ENCODE measurements at regions not wholly inside any gene's neighbourhood (a gene's known extent, or its start where the extent isn't known, plus 50 kb on each side); places are given as distances from the start of the nearest gene placed in this dataset.

DNA sequence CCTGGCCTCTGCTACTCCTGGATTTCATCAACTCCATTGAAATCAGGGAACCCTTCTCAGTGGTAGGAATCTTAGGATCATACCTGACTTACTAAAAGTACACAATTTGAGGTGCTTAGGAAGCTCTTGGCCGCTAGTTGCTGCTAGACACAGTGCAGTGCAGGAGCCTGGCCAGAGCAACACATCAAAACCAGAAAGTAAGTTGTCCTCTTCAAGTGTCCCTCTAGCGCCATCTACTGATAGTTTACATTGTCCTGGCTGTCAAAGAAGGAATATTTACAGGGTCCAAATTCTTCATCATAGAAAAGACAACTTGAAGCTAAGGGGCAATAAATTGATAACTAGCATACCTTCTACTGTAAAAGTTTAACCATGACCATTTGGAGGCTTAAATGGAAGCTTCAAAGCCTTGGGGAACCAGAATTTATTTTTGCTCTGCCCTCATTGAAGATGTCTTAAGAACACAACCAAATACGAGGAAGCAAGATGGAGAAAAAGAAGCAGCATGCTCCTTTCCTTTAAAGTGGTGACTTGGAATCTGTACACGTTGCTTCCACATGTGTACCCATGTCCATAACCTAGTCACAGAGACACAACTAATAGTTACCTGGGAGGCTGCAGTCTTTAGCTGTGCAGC, 889.1 kb upstream of the GCFC2 start:
- Histone ChIP-seq H4K20me1 (ENCODE audit: insufficient read depth, low read length) (no peaks in the 10 kb centered on the region), H3K4me2 (ENCODE audit: insufficient read depth, low read length) (no peak overlapping the region), H3K9me3 (ENCODE audit: insufficient read depth, low read length, severe bottlenecking) (no peaks in the 10 kb centered on the region), H3K79me2 (ENCODE audit: insufficient read depth, low read length) (no peaks in the 10 kb centered on the region), H3K27me3 (ENCODE audit: insufficient read depth, low read length, poor library complexity) (no peaks in the 10 kb centered on the region), H3K27ac (ENCODE audit: low read length) (no peak overlapping the region), H3K9ac (ENCODE audit: low read depth, low read length) (no peak overlapping the region), H3K4me3 (ENCODE audit: low read depth in 1 of 2, low read length in 2 of 2) (no peak overlapping the region), H2AFZ (ENCODE audit: low read depth, low read length) (no peak overlapping the region), H3K4me1 (ENCODE audit: insufficient read depth, low read length) (no peaks in the 10 kb centered on the region), H3K36me3 (ENCODE audit: insufficient read depth, low read length) (no peaks in the 10 kb centered on the region)
- TF ChIP-seq EZH2 (IDR thresholded peaks at IDR 0.05; ENCODE audit: borderline replicate concordance, low read depth, low read length, severe bottlenecking) = no peak
- TF ChIP-seq, protein P1, sequence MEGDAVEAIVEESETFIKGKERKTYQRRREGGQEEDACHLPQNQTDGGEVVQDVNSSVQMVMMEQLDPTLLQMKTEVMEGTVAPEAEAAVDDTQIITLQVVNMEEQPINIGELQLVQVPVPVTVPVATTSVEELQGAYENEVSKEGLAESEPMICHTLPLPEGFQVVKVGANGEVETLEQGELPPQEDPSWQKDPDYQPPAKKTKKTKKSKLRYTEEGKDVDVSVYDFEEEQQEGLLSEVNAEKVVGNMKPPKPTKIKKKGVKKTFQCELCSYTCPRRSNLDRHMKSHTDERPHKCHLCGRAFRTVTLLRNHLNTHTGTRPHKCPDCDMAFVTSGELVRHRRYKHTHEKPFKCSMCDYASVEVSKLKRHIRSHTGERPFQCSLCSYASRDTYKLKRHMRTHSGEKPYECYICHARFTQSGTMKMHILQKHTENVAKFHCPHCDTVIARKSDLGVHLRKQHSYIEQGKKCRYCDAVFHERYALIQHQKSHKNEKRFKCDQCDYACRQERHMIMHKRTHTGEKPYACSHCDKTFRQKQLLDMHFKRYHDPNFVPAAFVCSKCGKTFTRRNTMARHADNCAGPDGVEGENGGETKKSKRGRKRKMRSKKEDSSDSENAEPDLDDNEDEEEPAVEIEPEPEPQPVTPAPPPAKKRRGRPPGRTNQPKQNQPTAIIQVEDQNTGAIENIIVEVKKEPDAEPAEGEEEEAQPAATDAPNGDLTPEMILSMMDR (IDR thresholded peaks at IDR 0.05; ENCODE audit: borderline replicate concordance, extremely low read depth, low read length, poor library complexity, severe bottlenecking) = peak; percentile 86
- DNase-seq = peak; percentile 58
- peak; percentile 97 for ATAC-seq (ENCODE audit: insufficient read depth, low read depth)

DNA sequence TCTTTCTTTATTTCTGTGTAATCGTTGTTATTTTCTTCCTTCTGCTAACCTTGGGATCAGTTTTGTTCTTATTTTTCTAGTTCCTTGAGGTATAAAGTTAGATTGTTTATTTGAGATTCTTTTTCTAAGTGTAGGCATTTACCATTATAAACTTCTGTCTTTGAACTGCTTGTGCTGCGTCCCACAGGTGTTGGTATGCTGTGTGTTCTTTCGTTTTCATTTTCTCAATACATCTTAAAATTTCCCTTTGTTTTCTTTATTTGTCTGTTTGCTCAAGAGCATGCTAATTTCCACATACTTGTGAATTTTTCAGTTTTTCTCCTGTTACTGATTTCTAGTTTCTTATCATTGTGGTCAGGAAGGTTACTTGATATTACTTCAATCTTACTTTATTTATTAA, 873.8 kb upstream of the GCFC2 start:
- Histone ChIP-seq H3K4me1 (ENCODE audit: insufficient read depth, low read length) (no peaks in the 10 kb centered on the region), H3K4me2 (ENCODE audit: insufficient read depth, low read length) (no peak overlapping the region), H4K20me1 (ENCODE audit: insufficient read depth, low read length) (no peaks in the 10 kb centered on the region), H3K36me3 (ENCODE audit: insufficient read depth, low read length) (no peaks in the 10 kb centered on the region), H3K27ac (ENCODE audit: low read length) (no peak overlapping the region), H3K4me3 (ENCODE audit: low read depth in 1 of 2, low read length in 2 of 2) (no peak overlapping the region), H3K9me3 (ENCODE audit: insufficient read depth, low read length, severe bottlenecking) (no peaks in the 10 kb centered on the region), H3K9ac (ENCODE audit: low read depth, low read length) (no peak overlapping the region), H2AFZ (ENCODE audit: low read depth, low read length) (no peak overlapping the region), H3K79me2 (ENCODE audit: insufficient read depth, low read length) (no peaks in the 10 kb centered on the region), H3K27me3 (ENCODE audit: insufficient read depth, low read length, poor library complexity) (no peaks in the 10 kb centered on the region)
- TF ChIP-seq EZH2 (IDR thresholded peaks at IDR 0.05; ENCODE audit: borderline replicate concordance, low read depth, low read length, severe bottlenecking) = no peak
- TF ChIP-seq, protein P1 (IDR thresholded peaks at IDR 0.05; ENCODE audit: borderline replicate concordance, extremely low read depth, low read length, poor library complexity, severe bottlenecking) = no peak
- DNase-seq (no peak), ATAC-seq (ENCODE audit: insufficient read depth, low read depth) (no peak)

DNA sequence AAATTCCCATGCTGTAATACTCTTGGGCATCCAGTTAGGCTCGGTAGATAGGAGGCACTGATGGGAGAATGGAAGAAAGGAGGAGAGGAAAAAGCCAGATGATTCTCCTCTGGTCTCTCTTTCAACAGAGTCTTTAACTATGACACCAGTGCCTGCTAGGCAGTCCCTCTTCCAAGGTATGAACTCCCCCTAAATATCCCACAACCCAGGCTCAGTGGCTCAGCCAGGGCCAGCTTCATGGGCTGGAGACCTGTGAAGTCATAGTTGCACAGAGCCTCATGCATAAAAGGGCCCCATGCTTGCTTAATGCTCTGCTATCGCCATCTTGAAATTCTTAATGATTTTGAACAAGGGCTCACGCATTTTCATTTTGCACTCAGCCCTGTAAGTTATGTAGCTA, 869.2 kb upstream of the GCFC2 start:
- TF ChIP-seq, protein P1 (IDR thresholded peaks at IDR 0.05; ENCODE audit: borderline replicate concordance, extremely low read depth, low read length, poor library complexity, severe bottlenecking) = no peak
- no peak for TF ChIP-seq EZH2 (IDR thresholded peaks at IDR 0.05; ENCODE audit: borderline replicate concordance, low read depth, low read length, severe bottlenecking)
- no peak overlapping the region for H3K27ac ChIP-seq (ENCODE audit: low read length)
- no peaks in the 10 kb centered on the region for H3K9me3 ChIP-seq (ENCODE audit: insufficient read depth, low read length, severe bottlenecking)
- H3K27me3 ChIP-seq (ENCODE audit: insufficient read depth, low read length, poor library complexity) = no peaks in the 10 kb centered on the region
- DNase-seq = no peak
- no peak overlapping the region for H3K9ac ChIP-seq (ENCODE audit: low read depth, low read length)
- no peak overlapping the region for H2AFZ ChIP-seq (ENCODE audit: low read depth, low read length)
- H3K79me2 ChIP-seq (ENCODE audit: insufficient read depth, low read length) = no peaks in the 10 kb centered on the region
- H3K4me1 ChIP-seq (ENCODE audit: insufficient read depth, low read length) = no peaks in the 10 kb centered on the region
- H4K20me1 ChIP-seq (ENCODE audit: insufficient read depth, low read length) = no peaks in the 10 kb centered on the region
- H3K4me3 ChIP-seq (ENCODE audit: low read depth in 1 of 2, low read length in 2 of 2) = no peak overlapping the region
- no peaks in the 10 kb centered on the region for H3K36me3 ChIP-seq (ENCODE audit: insufficient read depth, low read length)
- no peak overlapping the region for H3K4me2 ChIP-seq (ENCODE audit: insufficient read depth, low read length)
- ATAC-seq (ENCODE audit: insufficient read depth, low read depth) = no peak
